ENCODE measurements at regions not wholly inside any gene's neighbourhood (a gene's known extent, or its start where the extent isn't known, plus 50 kb on each side); places are given as distances from the start of the nearest gene placed in this dataset.
A peak's percentile ranks its signal among the peaks of the same experiment; 100 is the strongest.

GRCh38 chr3:177576746-177577145 lies 379.5 kb upstream of the TBL1XR1 start:
- TF ChIP-seq, protein P1, sequence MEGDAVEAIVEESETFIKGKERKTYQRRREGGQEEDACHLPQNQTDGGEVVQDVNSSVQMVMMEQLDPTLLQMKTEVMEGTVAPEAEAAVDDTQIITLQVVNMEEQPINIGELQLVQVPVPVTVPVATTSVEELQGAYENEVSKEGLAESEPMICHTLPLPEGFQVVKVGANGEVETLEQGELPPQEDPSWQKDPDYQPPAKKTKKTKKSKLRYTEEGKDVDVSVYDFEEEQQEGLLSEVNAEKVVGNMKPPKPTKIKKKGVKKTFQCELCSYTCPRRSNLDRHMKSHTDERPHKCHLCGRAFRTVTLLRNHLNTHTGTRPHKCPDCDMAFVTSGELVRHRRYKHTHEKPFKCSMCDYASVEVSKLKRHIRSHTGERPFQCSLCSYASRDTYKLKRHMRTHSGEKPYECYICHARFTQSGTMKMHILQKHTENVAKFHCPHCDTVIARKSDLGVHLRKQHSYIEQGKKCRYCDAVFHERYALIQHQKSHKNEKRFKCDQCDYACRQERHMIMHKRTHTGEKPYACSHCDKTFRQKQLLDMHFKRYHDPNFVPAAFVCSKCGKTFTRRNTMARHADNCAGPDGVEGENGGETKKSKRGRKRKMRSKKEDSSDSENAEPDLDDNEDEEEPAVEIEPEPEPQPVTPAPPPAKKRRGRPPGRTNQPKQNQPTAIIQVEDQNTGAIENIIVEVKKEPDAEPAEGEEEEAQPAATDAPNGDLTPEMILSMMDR (IDR thresholded peaks at IDR 0.05) = no peak
- no peak for TF ChIP-seq POLR2A (IDR thresholded peaks at IDR 0.05)
- WGBS, 4 donors = 39 to 51% (median 45%) methylated on average over 4 of the region's 4 CpGs
- DNase-seq (no peak), ATAC-seq (peak in 1 of 4 donors; percentile 42)
- intact Hi-C loops (cut with DNase I) = no loop called here
- Histone ChIP-seq H3K4me1 (peaks cover 0 to 9% (median 0%) of the 10 kb centered on the region in 12 donors), H3K9me3 (no peaks in the 10 kb centered on the region), H3K36me3 (no peaks in the 10 kb centered on the region), H3K27ac (no peak overlapping the region), H3K4me3 (no peak overlapping the region), H3K27me3 (no peaks in the 10 kb centered on the region)

DNA sequence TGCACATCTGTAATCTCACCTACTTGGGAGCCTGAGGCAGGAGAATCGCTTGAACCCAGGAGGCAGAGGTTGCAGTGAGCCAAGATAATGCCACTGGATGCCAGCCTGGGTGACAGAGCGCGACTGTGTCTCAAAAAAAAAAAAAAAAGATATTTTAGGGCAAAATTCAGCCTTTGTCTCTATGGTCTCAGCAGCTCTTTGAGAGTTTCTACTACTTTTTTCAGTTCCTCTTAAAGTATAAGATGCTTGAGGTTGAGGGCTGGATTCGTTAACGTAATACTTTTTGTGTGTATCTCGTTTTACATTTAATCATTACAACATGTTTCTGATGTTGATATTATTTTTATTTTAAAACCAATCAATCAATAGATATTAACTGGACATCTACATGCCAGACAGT lies 381.2 kb upstream of the TBL1XR1 start:
- intact Hi-C loops (cut with DNase I) = no loop called here
- H3K27ac ChIP-seq = no peak overlapping the region
- no peak for TF ChIP-seq POLR2A (IDR thresholded peaks at IDR 0.05)
- no peaks in the 10 kb centered on the region for H3K27me3 ChIP-seq
- ATAC-seq (no peak), DNase-seq (no peak)
- WGBS, 4 donors = 81 to 95% (median 85%) methylated on average over 6 of the region's 6 CpGs
- no peak overlapping the region for H3K4me3 ChIP-seq
- H3K36me3 ChIP-seq = no peaks in the 10 kb centered on the region
- no peaks in the 10 kb centered on the region for H3K9me3 ChIP-seq
- H3K4me1 ChIP-seq = peaks cover 0 to 9% (median 0%) of the 10 kb centered on the region in 12 donors

- H3K4me1 ChIP-seq = peaks cover 0 to 9% (median 0%) of the 10 kb centered on the region in 12 donors
- no peaks in the 10 kb centered on the region for H3K27me3 ChIP-seq
- 97 to 98% (median 98%) methylated on average over 4 of the region's 4 CpGs for WGBS, 4 donors
- H3K36me3 ChIP-seq = no peaks in the 10 kb centered on the region
- no peak overlapping the region for H3K4me3 ChIP-seq
- H3K27ac ChIP-seq = no peak overlapping the region
- no peak for TF ChIP-seq POLR2A (IDR thresholded peaks at IDR 0.05)
- TF ChIP-seq, protein P1 (IDR thresholded peaks at IDR 0.05) = no peak
- DNase-seq (no peak), ATAC-seq (no peak)
- no peaks in the 10 kb centered on the region for H3K9me3 ChIP-seq
- intact Hi-C loops (cut with DNase I) = no loop called here
These were observed 382.1 kb upstream of the TBL1XR1 start for GRCh38 chr3:177579419-177579818.

DNA sequence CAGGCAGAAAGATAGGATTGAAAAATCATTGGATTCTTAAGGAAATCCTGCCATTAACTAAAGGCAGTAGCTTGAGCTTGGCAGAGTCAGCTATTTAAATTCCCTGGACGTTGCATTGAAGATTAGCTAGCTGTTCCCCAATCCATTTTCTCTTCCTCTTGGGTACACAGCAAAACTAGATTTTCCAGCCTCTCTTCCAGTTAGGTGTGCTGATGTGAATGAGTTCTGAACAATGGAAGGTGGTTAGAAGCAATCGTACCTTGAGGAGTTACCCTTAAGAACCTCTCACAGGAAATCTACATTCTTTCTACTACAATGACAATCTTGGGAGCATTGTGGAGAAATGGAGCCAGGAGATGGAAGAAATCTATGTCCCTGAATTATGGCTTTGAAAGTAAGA lies 383.2 kb upstream of the TBL1XR1 start:
- no peaks in the 10 kb centered on the region for H3K9me3 ChIP-seq
- no peak for ATAC-seq
- WGBS, 4 donors = 41 to 51% (median 44%) methylated on average over 2 of the region's 2 CpGs

More for the DNA sequence above, 383.2 kb upstream of the TBL1XR1 start:
- Histone ChIP-seq H3K4me1 (peaks cover 0 to 9% (median 0%) of the 10 kb centered on the region in 12 donors), H3K36me3 (no peaks in the 10 kb centered on the region), H3K27me3 (no peaks in the 10 kb centered on the region), H3K27ac (no peak overlapping the region), H3K4me3 (no peak overlapping the region)
- DNase-seq = no peak
- TF ChIP-seq POLR2A (IDR thresholded peaks at IDR 0.05) = no peak
- TF ChIP-seq, protein P1 (IDR thresholded peaks at IDR 0.05) = no peak
- intact Hi-C loops (cut with DNase I) = loop anchor here in 1 of 10 donors (5.0 kb wide), 1 partner anchor 48 kb away; no protein-coding TSS in a partner anchor

Measured in heart left ventricle (tissue), 16 donors.